MM.1S (cell line): ENCODE measurements at regions not wholly inside any gene's neighbourhood (a gene's known extent, or its start where the extent isn't known, plus 50 kb on each side); places are given as distances from the start of the nearest gene placed in this dataset.

Experiments
- EZH2 ChIP-seq: fragments of 300-600 bp; sonication (generic); optimal IDR thresholded peaks from 2 replicates; pipeline ENCODE3; 2017; ENCODE audit warnings: low read depth, mild to moderate bottlenecking, antibody characterized with exemption, low read length, mixed read lengths
- EZH2phosphoT487 ChIP-seq: fragments of 300-600 bp; sonication (generic); IDR thresholded peaks from 2 replicates; pipeline ENCODE4 v1.6.1; 2018; ENCODE audit warnings: antibody characterized with exemption, low read length
- TF ChIP-seq, protein P1 (sequence below): fragments of 300-600 bp; sonication (generic); IDR thresholded peaks from 2 replicates; pipeline ENCODE4 v1.5.1; 2016; ENCODE audit warnings: antibody characterized with exemption, low read length, mixed read lengths

DNA sequence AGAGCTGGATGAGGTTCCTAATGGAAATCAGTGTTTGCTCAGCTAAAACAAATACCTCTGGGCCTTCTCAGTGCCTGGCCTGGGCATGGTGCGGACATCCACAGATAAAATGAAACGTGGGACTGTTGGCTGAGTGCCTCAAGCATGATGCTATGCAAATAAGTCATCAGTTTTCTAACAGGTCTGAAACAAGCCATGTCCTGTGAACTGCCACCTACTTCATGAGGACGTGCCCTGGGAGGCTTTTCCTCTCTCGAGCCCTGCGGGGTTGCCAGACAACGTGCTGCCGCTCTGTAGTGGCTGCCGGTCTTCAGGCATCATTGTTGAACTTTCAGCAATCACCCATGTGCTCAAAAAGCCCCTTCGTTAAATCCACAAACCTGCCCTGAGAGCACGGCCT is 240.4 kb upstream of the IRX2 start:
- TF ChIP-seq EZH2 (no peak), EZH2phosphoT487 (no peak)
- TF ChIP-seq, protein P1, sequence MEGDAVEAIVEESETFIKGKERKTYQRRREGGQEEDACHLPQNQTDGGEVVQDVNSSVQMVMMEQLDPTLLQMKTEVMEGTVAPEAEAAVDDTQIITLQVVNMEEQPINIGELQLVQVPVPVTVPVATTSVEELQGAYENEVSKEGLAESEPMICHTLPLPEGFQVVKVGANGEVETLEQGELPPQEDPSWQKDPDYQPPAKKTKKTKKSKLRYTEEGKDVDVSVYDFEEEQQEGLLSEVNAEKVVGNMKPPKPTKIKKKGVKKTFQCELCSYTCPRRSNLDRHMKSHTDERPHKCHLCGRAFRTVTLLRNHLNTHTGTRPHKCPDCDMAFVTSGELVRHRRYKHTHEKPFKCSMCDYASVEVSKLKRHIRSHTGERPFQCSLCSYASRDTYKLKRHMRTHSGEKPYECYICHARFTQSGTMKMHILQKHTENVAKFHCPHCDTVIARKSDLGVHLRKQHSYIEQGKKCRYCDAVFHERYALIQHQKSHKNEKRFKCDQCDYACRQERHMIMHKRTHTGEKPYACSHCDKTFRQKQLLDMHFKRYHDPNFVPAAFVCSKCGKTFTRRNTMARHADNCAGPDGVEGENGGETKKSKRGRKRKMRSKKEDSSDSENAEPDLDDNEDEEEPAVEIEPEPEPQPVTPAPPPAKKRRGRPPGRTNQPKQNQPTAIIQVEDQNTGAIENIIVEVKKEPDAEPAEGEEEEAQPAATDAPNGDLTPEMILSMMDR, result no peak
